GM20000 (cell line): ENCODE measurements at regions not wholly inside any gene's neighbourhood (a gene's known extent, or its start where the extent isn't known, plus 50 kb on each side); places are given as distances from the start of the nearest gene placed in this dataset.
A peak's percentile ranks its signal among the peaks of the same experiment; 100 is the strongest.
"Not testable (repeated sequence)": the region's sequence is repeated elsewhere in the genome, so short reads cannot be mapped to it uniquely, and the experiment has no call there.

Source experiments
- DNase-seq: peaks from one replicate; pipeline ENCODE4 v3.0.0; 2012; ENCODE audit warnings: low spot score

DNA sequence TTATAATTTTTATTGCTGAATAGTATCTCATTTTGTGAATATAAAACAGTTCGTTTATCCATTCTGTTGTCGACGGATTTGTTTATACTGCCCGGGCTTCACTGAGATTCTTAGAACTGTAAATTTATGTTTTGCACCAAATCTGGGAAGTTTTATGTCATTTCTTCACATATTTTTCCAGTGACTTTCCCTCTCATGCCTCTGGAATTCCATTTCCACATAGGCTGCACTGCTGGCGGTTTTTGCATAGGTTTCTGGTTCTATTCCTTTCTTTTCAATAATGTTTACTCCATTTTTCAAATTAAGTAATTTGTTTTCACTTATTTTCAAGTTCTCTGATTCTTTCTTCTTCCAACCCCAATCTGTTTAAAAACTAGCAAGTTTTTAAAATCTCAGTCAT, 130.1 kb downstream of the NPIPB11 start:
- DNase-seq, result not testable (repeated sequence)

DNA sequence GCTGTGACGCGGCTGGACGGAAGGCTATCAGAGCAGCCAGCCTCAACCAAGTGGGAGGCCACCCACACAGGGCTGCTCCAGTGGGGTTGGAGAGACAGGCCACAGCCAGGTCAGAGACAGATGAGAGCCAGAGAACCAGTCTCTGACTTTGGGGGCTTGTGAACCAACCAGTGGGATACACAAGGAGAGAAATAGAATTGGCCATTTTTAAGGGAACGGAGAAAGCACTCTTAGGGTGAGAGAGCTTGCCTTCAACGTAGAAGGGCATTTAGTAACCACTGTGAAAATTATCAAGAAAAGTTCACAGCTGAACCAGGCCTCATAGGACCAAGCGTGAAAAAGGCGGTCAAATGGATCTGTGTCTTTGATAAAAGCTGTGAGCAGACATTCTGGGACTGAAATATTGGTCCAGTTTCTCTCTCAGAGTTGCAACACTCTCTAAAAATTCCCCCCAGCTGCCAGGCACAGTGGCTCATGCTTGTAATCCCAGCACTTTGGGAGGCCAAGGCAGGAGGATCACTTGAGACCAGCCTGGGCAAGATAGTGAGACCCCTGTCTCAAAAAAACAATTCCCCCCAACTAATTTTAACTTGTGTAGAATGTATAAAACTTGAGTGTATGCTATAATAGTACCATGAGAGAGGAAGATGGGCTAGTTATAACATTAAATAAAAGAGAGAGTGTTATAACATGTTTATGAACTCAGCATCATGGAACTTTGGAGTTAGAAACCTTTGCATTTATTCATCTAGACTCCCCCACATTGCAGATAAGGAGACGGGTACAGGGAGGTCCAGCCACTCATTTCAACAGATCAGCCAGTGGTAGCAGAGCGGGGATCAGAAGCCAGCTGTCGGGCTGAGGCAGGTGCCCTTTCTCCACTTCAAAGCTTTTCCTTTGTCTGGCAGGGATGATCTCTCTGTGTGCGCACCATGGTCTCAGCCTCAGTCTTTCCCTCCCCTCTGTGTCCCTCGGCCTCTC, 132.2 kb downstream of the NPIPB11 start:
- not testable (repeated sequence) for DNase-seq

DNA sequence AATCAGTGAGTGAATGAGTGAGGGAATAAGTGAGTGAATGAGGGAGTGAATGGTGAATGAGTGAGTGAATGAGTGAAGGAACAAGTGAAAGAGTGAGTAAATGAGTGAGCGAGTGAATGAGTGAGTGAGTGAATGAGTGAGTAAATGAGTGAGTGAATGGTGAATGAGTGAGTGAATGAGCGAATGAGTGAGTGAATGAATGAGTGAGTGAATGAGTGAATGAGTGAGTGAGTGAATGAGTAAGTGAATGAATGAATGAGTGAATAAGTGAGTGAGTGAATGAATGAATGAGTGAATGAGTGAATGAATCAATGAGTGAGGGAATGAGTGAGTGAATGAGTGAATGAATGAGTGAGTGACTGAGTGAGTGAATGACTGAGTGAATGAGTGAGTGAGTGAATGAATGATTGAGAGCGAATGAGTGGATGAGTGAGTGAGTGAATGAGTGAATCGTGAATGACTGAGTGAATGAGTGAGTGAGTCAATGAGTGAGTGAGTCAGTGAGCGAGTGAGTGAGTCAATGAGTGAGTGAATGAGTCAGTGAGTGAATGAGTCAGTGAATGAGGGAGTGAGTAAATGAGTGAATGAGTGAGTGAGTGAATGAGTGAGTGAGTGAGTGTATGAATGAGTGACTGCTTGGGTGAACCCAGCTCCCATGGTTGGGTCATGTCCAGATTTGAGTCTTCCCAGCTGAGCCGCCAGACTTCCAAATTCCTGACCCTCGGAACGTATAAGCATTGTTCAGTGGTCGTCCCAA, 133.0 kb downstream of the NPIPB11 start:
- not testable (repeated sequence) for DNase-seq

DNA sequence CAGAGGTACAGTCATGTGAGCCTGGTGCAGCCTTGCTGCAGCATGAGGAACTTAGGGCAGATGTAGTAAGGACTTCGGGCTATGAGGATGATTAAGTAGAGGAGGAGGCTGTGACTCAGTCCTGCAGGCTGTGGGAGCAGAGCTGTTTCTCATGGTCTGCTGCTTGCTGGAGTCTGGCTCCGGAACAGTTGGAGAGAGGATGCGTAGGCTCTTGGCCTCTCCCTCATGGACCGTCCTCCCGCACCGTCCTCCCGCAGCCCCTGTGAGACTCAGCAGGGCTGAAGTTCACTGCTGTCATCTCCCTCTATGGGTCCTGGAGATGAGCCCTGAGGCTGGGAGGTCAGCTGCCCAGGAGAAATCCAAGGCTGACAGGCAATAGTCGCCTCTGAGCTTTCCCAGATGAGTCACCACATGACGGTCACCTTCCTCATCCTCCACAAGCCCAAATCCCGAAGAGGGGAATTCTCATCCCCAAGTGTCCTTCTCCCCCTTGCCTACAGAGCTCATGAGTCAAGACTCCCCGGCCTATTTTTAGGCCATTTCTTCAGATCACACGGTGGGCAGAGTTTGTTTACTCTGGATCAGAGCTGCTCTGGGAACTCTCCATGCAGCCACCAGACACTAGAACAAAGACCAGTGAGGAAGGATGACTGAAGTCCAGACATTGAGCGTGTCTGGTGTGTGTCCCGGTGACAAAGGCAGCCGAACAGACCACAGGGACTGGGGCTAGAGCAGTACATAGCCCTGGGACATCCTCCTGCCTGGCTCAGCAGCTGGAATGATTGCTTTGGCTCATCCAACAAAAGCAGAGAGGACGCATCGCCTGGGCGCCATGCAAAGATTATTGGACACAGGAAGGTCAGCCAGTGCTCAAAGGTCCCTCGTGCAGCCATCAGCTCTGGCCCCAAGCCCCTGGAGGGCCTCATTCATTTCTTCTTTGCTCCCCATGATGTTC, 134.5 kb downstream of the NPIPB11 start:
- DNase-seq, result not testable (repeated sequence)

DNA sequence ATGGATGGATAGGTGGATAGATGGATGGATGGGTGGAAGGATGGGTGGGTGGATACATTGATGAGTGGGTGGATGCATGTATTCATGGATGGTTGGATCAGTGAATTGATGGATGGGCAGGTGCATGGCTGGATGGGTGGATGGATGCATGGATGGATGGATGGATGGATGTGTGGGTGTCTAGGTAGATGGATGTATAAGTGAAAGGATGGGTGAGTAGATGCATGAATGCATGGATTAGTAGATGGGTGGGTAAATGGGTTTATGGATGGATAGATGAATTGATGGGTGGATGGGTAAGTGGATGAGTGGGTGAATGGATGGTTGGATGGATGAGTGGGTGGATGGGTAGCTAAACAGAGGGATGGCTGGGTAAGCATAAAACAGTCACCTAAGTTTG, 135.6 kb downstream of the NPIPB11 start:
- DNase-seq, result not testable (repeated sequence)

DNA sequence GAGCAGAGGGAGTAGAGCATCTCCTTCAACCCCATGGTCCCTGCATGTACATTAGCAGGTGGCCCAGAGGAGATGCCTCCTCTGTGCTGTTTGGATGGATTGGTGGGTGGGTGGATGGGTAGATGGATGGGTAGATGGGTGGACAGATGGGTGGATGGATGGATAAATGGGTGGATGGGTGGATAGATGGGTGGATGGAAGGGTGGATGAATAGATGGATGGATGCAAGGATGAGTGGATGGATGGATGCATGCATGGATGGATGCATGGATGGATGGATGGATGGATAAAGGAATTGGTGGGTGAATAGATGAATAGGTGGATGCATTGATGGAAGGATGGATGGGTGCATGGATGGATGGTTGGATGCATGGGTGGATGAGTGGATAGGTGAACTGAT, 136.5 kb downstream of the NPIPB11 start:
- not testable (repeated sequence) for DNase-seq

DNA sequence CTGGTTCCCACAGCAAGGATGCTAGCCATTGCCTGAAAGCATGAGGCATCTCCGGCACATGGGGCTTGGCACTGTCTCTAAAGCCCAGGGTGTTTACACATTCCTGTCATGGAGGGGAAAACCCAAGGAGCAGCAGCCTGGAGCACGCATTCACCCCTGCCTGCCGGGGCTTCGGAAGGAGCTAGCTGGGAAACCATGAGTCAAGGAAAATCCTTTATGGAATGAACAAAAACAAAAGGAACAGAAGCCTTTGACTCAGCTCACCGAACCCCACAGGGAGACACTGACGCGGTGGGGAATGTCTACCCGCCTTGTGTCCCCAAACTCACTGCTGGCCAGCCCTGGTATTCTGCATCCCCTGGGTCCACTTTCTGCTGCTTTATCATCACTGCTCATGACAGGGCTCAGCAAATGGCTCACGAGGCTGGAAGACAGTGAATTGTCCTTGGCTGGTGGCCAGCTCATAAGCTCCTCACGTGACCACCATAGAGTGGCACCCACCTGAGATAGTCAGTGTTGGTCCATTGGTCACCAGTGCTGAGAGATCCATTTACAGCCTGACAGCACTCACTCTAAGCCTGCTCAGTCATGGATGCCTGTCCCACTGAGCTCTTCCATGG, 137.2 kb downstream of the NPIPB11 start:
- DNase-seq, result not testable (repeated sequence)

DNA sequence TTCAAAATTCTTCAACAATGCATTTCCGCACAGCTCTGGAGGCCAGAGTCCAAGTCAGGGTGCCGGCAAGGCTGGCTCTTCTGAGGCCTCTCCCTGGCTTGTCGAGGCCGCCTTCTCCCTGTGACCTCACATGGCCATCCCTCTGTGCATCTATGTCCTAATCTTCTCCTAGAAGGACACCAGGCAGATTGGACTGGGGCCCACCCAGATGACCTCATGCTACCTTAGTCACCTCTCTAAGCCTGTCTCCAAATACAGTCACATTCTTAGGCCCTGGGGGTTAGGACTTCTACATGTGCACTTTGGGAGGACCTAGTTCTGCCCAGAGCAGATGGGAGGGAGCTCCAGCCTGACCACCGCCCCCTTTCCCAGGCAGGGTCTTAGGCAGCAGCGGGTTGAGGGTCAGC, 137.7 kb downstream of the NPIPB11 start:
- not testable (repeated sequence) for DNase-seq

DNA sequence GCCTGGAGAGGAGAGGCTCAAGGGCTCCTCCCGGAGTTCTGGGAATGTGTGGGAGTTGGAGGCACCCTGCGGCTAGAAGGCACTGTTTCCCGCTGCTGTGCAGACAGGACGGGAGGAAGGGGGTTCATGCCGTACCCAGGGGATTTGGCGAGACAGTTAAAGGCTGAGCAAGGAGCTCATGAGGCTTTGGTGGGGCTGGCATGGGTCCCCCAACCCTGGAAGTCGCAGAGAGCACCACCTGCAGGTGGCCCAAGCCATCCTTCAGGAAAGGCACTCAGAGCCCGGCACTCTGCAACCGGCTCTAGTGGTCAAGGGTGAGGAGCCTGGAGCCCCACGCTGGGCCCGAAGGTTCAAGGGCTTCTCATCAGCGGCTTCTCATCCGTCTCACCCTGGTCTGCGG, 138.2 kb downstream of the NPIPB11 start:
- DNase-seq, result not testable (repeated sequence)

DNA sequence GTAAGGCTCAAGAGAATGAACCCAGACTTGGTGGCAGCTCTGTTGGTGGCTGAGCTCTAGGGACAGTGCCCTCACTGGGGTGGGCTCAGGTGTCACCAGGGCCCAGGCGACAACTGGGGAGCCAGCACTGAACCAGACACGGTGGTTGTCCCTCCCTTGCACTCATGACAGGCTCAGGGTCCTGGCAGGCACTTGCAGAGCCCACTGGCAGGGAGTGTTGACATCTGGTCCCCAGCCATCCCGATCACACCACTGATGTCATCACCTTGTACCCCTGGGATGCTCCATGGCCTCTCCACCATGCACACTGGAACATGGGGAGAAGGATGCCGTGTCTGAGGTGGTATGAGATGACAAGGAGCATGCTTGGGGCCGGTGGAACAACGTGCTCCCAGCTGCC, 138.6 kb downstream of the NPIPB11 start:
- not testable (repeated sequence) for DNase-seq

DNA sequence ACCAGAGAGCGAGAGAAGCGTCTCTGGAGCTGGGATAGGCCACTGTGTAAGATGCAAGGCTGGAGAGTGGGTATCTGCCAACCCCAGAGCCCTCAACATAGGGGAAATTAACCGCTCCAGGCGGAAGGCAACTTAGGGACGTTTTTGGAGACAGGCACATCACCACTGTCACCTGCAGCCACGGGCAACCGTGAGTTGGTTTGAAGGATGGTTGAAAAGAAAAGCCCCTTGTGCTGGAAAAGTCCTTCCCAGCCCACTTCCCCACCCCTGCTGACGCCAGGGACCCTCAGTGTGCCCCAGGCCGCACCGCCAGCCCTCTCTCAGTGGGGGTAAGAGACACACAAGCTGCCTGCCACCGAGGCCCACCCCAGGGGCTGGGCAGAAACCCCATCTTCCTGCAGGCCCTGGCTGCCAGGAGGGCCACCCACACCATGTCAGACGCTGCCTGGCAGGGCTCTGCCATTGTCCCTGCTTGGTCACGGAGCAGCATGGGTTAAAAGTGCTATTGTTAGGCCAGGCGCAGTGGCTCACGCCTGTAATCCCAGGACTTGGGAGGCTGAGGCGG, 139.4 kb downstream of the NPIPB11 start:
- DNase-seq, result not testable (repeated sequence)

DNA sequence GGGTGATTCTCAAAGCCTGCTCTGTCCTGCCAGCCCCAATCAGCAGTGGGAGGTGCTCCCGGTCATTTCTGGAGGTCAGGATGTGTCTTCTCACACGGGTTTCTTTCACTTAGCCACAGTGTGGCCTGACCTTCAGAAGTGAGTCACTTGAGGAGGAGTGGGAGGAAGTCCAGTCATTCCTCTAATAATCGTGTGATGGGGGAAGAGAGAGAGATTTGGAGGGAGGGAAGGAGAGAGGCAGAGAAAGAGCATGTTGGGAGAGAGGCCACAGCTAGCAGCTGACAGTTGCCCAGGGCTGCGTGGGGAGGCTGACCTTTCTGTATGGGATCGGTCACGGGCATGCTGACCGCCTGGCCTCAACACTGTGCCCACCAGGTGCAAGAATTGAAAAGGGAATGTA, 139.9 kb downstream of the NPIPB11 start:
- DNase-seq, result peak; percentile 14

DNA sequence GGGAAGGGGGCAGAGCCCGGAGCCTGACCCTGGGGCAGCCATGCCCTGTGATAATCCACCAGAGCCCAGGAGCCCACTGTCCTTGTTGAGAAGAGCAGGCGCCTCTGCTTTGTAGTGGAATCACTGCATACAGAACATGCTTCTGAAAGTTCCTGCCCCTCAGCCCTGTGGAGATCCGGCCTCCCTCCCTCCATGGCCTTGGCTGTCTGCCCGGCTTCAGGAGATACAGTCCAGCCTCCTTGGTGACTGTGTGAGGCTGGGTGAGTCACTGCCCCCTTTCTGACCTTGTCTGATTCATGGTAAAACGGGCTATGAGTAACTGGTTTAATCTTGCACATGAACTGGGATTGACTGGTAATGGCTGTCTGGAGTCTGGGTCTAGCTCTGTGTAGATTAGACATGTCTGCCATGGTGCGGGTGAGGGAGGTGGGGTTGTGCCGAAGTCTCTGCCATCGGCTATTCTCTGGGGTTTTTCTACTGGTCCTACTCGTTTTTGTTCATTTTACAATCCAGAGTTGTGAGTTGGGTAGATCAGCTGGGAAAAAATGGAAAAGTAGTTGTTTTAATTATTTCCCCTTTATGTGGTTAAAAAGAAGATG, 141.2 kb downstream of the NPIPB11 start:
- DNase-seq, result not testable (repeated sequence)

DNA sequence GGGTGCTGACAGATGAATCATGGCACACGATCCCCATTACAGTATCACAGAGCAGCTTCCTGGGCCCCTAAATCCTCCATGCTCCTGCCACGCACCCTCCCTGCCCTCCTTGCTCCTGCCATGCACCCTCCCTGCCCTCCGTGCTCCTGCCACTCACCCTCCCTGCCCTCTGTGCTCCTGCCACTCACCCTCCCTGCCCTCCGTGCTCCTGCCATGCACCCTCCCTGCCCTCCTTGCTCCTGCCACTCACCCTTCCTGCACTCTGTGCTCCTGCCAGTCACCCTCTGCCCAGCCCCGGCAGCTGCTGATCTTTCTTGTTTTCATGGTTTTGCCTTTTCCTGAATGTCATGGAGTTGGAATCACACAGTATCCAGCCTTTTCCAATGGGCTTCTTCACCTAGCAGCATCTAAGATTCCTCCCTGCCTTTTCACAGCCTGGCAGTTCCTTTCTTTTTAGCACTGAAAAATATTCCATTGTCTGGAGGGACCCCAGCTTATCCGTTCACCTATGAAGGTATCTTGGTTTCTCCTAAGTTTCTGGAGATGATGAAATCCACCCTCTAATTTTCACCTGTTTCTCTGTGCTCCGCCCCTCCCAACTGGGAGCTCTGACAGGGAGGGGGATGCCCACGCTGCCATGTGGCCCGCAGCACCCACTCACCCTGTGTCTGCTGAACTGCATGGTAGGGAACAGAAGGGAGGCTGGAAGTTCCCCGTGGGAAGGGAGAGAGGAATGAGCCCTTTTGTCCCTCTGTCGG, 142.3 kb downstream of the NPIPB11 start:
- DNase-seq, result not testable (repeated sequence)

DNA sequence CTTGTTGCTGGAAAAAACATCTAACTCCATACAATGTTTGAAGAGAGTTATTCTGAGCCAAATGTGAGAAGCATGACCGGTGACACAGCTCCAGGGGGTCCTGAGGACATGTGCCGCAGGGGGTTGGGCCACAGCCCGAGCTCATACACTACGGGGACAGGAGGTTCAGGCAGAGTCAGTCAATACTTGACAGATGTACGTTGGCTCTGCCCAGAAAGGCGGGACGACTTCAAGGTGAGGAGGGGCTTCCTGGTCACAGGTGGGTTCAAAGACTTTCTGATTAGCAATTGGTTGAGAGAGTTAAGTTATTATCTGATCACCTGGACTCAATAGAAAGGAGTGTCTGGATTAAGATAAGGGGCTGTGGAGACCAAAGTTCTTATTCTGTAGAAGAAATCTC, 143.8 kb downstream of the NPIPB11 start:
- DNase-seq, result not testable (repeated sequence)

DNA sequence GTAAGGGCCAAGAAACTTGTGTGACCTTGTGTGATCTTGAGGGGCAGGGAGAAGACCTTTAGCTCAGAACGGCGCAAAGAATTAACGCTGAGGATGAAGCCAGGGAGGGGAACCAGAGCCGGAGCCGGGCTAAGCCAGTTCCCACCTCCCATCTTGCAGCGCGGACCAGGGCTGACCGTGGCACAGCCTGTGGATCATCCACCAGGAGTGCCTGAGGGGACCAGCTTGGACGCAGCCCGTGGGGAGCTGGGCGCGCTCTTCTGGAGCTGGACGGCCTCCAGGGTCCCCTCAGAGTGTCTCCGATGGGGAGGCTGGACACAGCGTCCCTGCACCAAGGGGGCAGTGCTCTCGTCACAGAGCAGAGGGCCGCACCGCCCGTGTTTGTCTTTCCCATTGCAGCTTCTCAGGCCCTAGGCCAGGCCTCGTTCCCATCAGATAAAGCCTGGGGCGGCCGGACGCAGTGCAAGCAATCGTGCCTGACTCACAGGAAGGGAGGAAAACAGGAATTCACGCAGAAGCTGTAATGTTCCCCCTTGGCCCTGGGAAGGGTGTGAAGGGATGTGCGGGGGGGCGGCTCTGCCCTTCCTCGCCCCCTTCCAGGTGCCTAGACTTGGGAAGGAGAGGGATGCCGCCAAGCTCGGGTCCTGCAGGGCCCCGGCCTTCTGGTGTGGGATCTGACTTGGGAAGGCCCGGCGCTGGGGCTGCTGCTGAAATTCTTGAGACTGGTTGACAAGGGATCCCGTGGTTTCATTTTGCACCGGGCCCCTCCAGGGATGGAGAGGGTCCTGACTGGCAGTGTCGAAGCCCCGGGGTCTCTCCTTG, 144.9 kb downstream of the NPIPB11 start:
- not testable (repeated sequence) for DNase-seq

DNA sequence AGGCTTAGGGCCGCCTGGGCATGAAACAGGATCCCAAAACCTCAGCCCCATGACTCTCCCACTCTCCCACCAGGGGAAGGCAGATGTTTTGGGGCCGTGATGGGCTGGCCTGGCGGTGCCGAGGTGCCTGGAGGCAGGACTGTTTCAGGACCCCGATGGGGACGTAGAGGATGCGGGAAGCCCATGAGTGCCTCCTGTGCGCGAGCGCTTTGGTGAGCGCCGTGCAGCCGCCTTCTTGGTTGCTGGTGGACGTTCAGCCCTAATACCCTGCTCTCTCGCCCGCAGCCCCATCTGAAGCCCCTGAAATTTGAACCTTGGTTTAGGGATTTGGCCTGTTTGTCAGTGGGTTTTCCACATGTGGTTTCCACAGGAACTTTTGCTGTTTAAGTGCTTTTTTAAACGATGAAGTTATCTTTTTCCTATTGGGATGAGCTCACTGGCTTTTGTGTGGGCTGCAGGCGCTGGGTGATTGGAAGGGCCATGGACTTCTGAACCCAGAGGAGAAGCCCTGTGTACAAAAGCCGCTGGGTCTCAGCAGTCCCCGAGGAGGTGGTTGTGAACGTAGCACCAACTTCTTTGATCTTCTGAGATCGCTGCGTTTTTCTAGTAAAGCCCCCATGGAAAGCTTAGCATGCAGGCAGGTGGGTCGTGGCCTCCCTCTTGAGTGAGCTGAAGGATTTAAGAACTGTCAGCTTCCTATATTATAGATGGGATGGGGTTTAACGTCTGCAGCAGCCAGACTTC, 145.7 kb downstream of the NPIPB11 start:
- not testable (repeated sequence) for DNase-seq
